Epithelial cell of esophagus (primary cell): ENCODE measurements at regions not wholly inside any gene's neighbourhood (a gene's known extent, or its start where the extent isn't known, plus 50 kb on each side); places are given as distances from the start of the nearest gene placed in this dataset.
"Not testable (repeated sequence)": the region's sequence is repeated elsewhere in the genome, so short reads cannot be mapped to it uniquely, and the experiment has no call there.

ENCODE experiments used
- DNase-seq: peaks from one replicate; pipeline ENCODE4 v3.0.0; 2010; ENCODE audit warnings: low read depth
- H3K4me3 ChIP-seq: 2 replicates; pipeline ENCODE4 v1.5.1; 2011; ENCODE audit warnings: mild to moderate bottlenecking, low read length, control low read depth
- CTCF ChIP-seq: IDR thresholded peaks from 2 replicates; pipeline ENCODE4 v1.5.1; 2011; ENCODE audit warnings: low read depth, mild to moderate bottlenecking, low read length, control low read depth, inconsistent platforms; ENCODE audit not compliant: insufficient read depth; ENCODE audit errors: missing control alignments

- no peak for DNase-seq
- TF ChIP-seq CTCF: no peak
- no peak overlapping the region for H3K4me3 ChIP-seq
Observed at GRCh38 chr11:127795326-127795725, 792.0 kb downstream of the ETS1 start.

GRCh38 chr11:127791844-127792243 is 791.3 kb upstream of the KIRREL3 start:
- H3K4me3 ChIP-seq: no peak overlapping the region
- TF ChIP-seq CTCF: no peak
- no peak for DNase-seq

GRCh38 chr11:127790592-127790991 is 790.0 kb upstream of the KIRREL3 start:
- no peak for DNase-seq
- H3K4me3 ChIP-seq: no peak overlapping the region
- TF ChIP-seq CTCF: no peak

- peak; percentile 41 for TF ChIP-seq CTCF
- H3K4me3 ChIP-seq: no peak overlapping the region
- DNase-seq: peak; percentile 15
Observed at GRCh38 chr11:127789927-127790326, 789.4 kb upstream of the KIRREL3 start.

GRCh38 chr11:127772938-127773337 is 772.4 kb upstream of the KIRREL3 start:
- DNase-seq, H3K4me3 ChIP-seq: not testable (repeated sequence)

- not testable (repeated sequence) for DNase-seq, H3K4me3 ChIP-seq
Observed at GRCh38 chr11:127768931-127769330, 768.4 kb upstream of the KIRREL3 start.

- TF ChIP-seq CTCF: no peak
Observed at GRCh38 chr11:127766734-127767133, 766.2 kb upstream of the KIRREL3 start.

GRCh38 chr11:127738771-127739286 is 738.3 kb upstream of the KIRREL3 start:
- no peak for TF ChIP-seq CTCF
- no peak for DNase-seq
- no peak overlapping the region for H3K4me3 ChIP-seq

More at GRCh38 chr11:127766734-127767133, 766.2 kb upstream of the KIRREL3 start:
- DNase-seq: no peak
- H3K4me3 ChIP-seq: no peak overlapping the region
